H1 (cell line): ENCODE measurements at regions not wholly inside any gene's neighbourhood (a gene's known extent, or its start where the extent isn't known, plus 50 kb on each side); places are given as distances from the start of the nearest gene placed in this dataset.

ENCODE experiments used
- FOSL1 ChIP-seq: IDR thresholded peaks from 2 replicates; pipeline ENCODE4 v1.6.1; 2011; ENCODE audit warnings: mild to moderate bottlenecking, low read depth, low read length, moderate library complexity; ENCODE audit not compliant: insufficient read depth

DNA sequence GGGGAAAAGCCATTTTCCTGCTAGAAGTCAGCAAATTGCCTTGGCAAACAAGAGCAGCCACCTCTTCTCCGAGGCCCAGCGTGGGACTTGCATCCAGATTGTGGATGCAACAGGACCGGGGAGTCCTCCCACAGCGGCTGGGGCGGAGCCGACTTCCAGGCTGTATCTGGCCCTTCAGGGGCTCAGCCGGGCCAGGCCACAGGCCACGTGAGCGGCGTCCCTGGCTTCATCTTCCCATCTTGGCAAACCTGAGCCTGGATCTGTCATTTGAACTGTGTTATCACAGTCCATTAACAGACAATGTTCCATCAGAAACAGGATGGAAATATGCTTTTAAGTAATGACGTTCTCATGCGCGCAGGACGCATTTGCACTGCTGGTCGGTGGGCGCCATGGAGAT is 483.5 kb upstream of the SALL3 start (continued):
- TF ChIP-seq FOSL1, result no peak
